ENCODE measurements at regions not wholly inside any gene's neighbourhood (a gene's known extent, or its start where the extent isn't known, plus 50 kb on each side); places are given as distances from the start of the nearest gene placed in this dataset.
"Not testable (repeated sequence)": the region's sequence is repeated elsewhere in the genome, so short reads cannot be mapped to it uniquely, and the experiment has no call there.

GRCh38 chr21:25531538-25532250 lies 75.6 kb downstream of the MRPL39 start:
- intact Hi-C loops (cut with micrococcal nuclease; ENCODE audit: unreplicated experiment); H3K27ac Mint-ChIP-seq (ENCODE audit: unreplicated experiment); H3K9me3 Mint-ChIP-seq (ENCODE audit: low read depth, unreplicated experiment); H3K4me1 Mint-ChIP-seq (ENCODE audit: low read depth, unreplicated experiment); H3K27me3 Mint-ChIP-seq (ENCODE audit: unreplicated experiment); DNase-seq; H3K36me3 Mint-ChIP-seq (ENCODE audit: insufficient read depth, unreplicated experiment); BruUV-seq (replicated peaks); H3K4me3 Mint-ChIP-seq (ENCODE audit: low read depth, unreplicated experiment); CTCF ChIA-PET: not testable (repeated sequence)

GRCh38 chr21:25528515-25528914 lies 78.8 kb downstream of the MRPL39 start:
- Mint-ChIP-seq H3K27ac (ENCODE audit: unreplicated experiment) (no peak overlapping the region), H3K4me3 (ENCODE audit: low read depth, unreplicated experiment) (no peak overlapping the region), H3K36me3 (ENCODE audit: insufficient read depth, unreplicated experiment) (no peaks in the 10 kb centered on the region), H3K9me3 (ENCODE audit: low read depth, unreplicated experiment) (no peaks in the 10 kb centered on the region), H3K27me3 (ENCODE audit: unreplicated experiment) (no peaks in the 10 kb centered on the region), H3K4me1 (ENCODE audit: low read depth, unreplicated experiment) (peaks cover 9% of the 10 kb centered on the region)
- CTCF ChIA-PET = no interaction called here
- BruUV-seq (replicated peaks) = no TSS peak
- intact Hi-C loops (cut with micrococcal nuclease; ENCODE audit: unreplicated experiment) = no loop called here
- TF ChIP-seq, protein P1, sequence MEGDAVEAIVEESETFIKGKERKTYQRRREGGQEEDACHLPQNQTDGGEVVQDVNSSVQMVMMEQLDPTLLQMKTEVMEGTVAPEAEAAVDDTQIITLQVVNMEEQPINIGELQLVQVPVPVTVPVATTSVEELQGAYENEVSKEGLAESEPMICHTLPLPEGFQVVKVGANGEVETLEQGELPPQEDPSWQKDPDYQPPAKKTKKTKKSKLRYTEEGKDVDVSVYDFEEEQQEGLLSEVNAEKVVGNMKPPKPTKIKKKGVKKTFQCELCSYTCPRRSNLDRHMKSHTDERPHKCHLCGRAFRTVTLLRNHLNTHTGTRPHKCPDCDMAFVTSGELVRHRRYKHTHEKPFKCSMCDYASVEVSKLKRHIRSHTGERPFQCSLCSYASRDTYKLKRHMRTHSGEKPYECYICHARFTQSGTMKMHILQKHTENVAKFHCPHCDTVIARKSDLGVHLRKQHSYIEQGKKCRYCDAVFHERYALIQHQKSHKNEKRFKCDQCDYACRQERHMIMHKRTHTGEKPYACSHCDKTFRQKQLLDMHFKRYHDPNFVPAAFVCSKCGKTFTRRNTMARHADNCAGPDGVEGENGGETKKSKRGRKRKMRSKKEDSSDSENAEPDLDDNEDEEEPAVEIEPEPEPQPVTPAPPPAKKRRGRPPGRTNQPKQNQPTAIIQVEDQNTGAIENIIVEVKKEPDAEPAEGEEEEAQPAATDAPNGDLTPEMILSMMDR (IDR thresholded peaks at IDR 0.05; ENCODE audit: unreplicated experiment) = no peak
- no peak for DNase-seq

- H3K36me3 Mint-ChIP-seq (ENCODE audit: insufficient read depth, unreplicated experiment) = no peaks in the 10 kb centered on the region
- no peak for DNase-seq
- no peak overlapping the region for H3K27ac Mint-ChIP-seq (ENCODE audit: unreplicated experiment)
- H3K4me3 Mint-ChIP-seq (ENCODE audit: low read depth, unreplicated experiment) = no peak overlapping the region
- TF ChIP-seq, protein P1 (IDR thresholded peaks at IDR 0.05; ENCODE audit: unreplicated experiment) = no peak
- H3K9me3 Mint-ChIP-seq (ENCODE audit: low read depth, unreplicated experiment) = peaks cover 2% of the 10 kb centered on the region
- BruUV-seq (replicated peaks) = no TSS peak
- H3K27me3 Mint-ChIP-seq (ENCODE audit: unreplicated experiment) = no peaks in the 10 kb centered on the region
- intact Hi-C loops (cut with micrococcal nuclease; ENCODE audit: unreplicated experiment) = no loop called here
- CTCF ChIA-PET = no interaction called here
- H3K4me1 Mint-ChIP-seq (ENCODE audit: low read depth, unreplicated experiment) = no peaks in the 10 kb centered on the region
Observed at GRCh38 chr21:25518491-25518911, 88.8 kb downstream of the MRPL39 start.

DNA sequence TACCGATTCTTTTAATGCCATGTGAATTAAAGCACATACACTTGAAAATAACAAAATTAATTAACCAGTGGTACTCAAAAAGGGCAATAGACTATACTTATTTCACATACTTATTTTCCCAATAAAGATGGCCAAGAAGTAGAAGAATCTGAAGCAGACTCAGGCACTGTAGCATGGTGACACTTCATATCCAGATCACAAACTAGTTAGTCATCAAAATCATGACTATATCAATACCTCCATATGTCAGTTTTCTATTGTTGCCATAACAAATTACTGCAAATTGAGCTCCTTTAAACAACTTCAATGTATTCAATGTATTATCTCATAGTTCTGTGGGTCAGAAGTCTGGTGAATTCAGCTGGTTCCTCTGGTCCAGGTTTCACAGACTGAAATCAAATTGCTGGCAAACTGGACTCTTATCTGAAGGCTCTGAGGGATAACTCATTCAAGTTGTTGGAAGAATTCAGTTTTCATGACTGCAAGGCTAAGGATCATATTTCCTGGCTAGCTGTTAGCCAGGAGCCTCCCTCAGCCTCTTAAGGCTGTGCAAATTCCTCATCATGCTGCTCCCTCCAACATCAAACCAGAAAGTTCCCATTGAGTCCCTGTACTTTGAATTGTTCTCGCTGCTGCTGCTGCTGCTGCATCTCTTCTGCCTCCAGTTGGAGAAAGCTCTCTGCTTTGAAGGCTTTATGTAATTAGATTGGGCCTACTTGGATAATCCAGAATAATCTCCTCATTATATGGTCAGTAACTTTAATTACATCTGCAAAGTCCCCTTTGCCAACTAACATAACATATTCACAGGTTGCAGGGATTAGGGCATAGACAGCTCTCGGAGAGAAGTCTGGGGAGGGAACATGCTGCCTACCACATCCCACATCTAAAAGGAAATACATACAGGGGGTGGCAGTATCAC lies 91.5 kb downstream of the MRPL39 start:
- Mint-ChIP-seq H3K4me1 (ENCODE audit: low read depth, unreplicated experiment) (no peaks in the 10 kb centered on the region), H3K27ac (ENCODE audit: unreplicated experiment) (no peak overlapping the region), H3K9me3 (ENCODE audit: low read depth, unreplicated experiment) (no peaks in the 10 kb centered on the region), H3K36me3 (ENCODE audit: insufficient read depth, unreplicated experiment) (no peaks in the 10 kb centered on the region), H3K27me3 (ENCODE audit: unreplicated experiment) (no peaks in the 10 kb centered on the region), H3K4me3 (ENCODE audit: low read depth, unreplicated experiment) (no peak overlapping the region)
- no TSS peak for BruUV-seq (replicated peaks)
- DNase-seq = no peak
- CTCF ChIA-PET = no interaction called here
- intact Hi-C loops (cut with micrococcal nuclease; ENCODE audit: unreplicated experiment) = no loop called here
- TF ChIP-seq, protein P1 (IDR thresholded peaks at IDR 0.05; ENCODE audit: unreplicated experiment) = no peak

All from Calu3 (cell line).